OCI-LY1 (cell line): ENCODE measurements at regions not wholly inside any gene's neighbourhood (a gene's known extent, or its start where the extent isn't known, plus 50 kb on each side); places are given as distances from the start of the nearest gene placed in this dataset.

Experiments
- CTCF ChIP-seq: fragments of 200-600 bp; sonication (generic), shearing (Covaris generic); IDR thresholded peaks from 2 replicates; pipeline ENCODE4 v1.5.1; 2017; ENCODE audit warnings: mild to moderate bottlenecking, antibody characterized with exemption, low read length, moderate library complexity, mixed read lengths
- EZH2 ChIP-seq: fragments of 200-600 bp; sonication (generic), shearing (Covaris generic); IDR thresholded peaks from 2 replicates; pipeline ENCODE4 v1.8.0; 2017; ENCODE audit warnings: borderline replicate concordance, mixed run types, mild to moderate bottlenecking, antibody characterized with exemption, low read length, moderate library complexity, mixed read lengths

GRCh38 chr18:51486735-51487366, 289.4 kb upstream of the MEX3C start:
- no peak for TF ChIP-seq CTCF
- TF ChIP-seq EZH2 = no peak
